OCI-LY1 (cell line): ENCODE measurements at regions not wholly inside any gene's neighbourhood (a gene's known extent, or its start where the extent isn't known, plus 50 kb on each side); places are given as distances from the start of the nearest gene placed in this dataset.

Source experiments
- H2AFZ ChIP-seq: fragments of 200-600 bp; sonication (generic), shearing (Covaris generic); 2 replicates; pipeline ENCODE4 v1.6.0; 2014; ENCODE audit warnings: antibody characterized with exemption, mild to moderate bottlenecking, low read length
- H3F3A ChIP-seq: fragments of 200-600 bp; sonication (generic), shearing (Covaris generic); 2 replicates; pipeline ENCODE4 v1.6.0; 2014; ENCODE audit warnings: mild to moderate bottlenecking, antibody characterized with exemption, low read length, moderate library complexity; ENCODE audit not compliant: insufficient read depth
- H3K27ac ChIP-seq: fragments of 200-600 bp; sonication (generic); 2 replicates; pipeline ENCODE4 v1.5.1; 2014; ENCODE audit warnings: low read length, mixed run types, mild to moderate bottlenecking, low read depth; ENCODE audit not compliant: poor library complexity, severe bottlenecking
- H3K27me3 ChIP-seq: fragments of 200-600 bp; sonication (generic); 2 replicates; pipeline ENCODE4 v1.6.0; 2014; ENCODE audit warnings: antibody characterized with exemption, mild to moderate bottlenecking, low read length, moderate library complexity; ENCODE audit not compliant: insufficient read depth
- H3K36me3 ChIP-seq: fragments of 200-600 bp; sonication (generic); 2 replicates; pipeline ENCODE4 v1.6.1; 2014; ENCODE audit warnings: mild to moderate bottlenecking, antibody characterized with exemption, low read length, moderate library complexity, mixed read lengths; ENCODE audit not compliant: insufficient read depth
- H3K4me1 ChIP-seq: fragments of 200-600 bp; sonication (generic); 2 replicates; pipeline ENCODE4 v1.5.1; 2014; ENCODE audit warnings: mild to moderate bottlenecking, low read length, moderate library complexity; ENCODE audit not compliant: insufficient read depth, severe bottlenecking
- H3K4me2 ChIP-seq: fragments of 200-600 bp; sonication (generic), shearing (Covaris generic); 2 replicates; pipeline ENCODE4 v1.6.1; 2014; ENCODE audit warnings: low read length
- H3K4me3 ChIP-seq: fragments of 200-600 bp; sonication (generic); 2 replicates; pipeline ENCODE4 v1.5.1; 2014; ENCODE audit warnings: low read length, low read depth, mild to moderate bottlenecking, mixed read lengths; ENCODE audit not compliant: poor library complexity, severe bottlenecking
- H3K79me2 ChIP-seq: fragments of 200-600 bp; shearing (Covaris generic); 2 replicates; pipeline ENCODE4 v1.6.1; 2016; ENCODE audit warnings: mixed run types, low read length, mixed read lengths; ENCODE audit not compliant: insufficient read depth
- H3K9ac ChIP-seq: fragments of 200-600 bp; sonication (generic), shearing (Covaris generic); 2 replicates; pipeline ENCODE4 v1.6.1; 2014; ENCODE audit warnings: mild to moderate bottlenecking, low read length, mixed read lengths
- H3K9me2 ChIP-seq: fragments of 200-600 bp; sonication (generic), shearing (Covaris generic); 2 replicates; pipeline ENCODE4 v1.6.1; 2014; ENCODE audit warnings: low read depth, mild to moderate bottlenecking, low read length, mixed read lengths
- H3K9me3 ChIP-seq: fragments of 200-600 bp; shearing (Covaris generic); 2 replicates; pipeline ENCODE4 v1.6.1; 2014; ENCODE audit warnings: low read length, mixed read lengths
- H4K20me1 ChIP-seq: fragments of 200-600 bp; sonication (generic), shearing (Covaris generic); 2 replicates; pipeline ENCODE4 v1.6.0; 2016; ENCODE audit warnings: mild to moderate bottlenecking, low read length; ENCODE audit not compliant: insufficient read depth
- CTCF ChIP-seq: fragments of 200-600 bp; sonication (generic), shearing (Covaris generic); IDR thresholded peaks from 2 replicates; pipeline ENCODE4 v1.5.1; 2017; ENCODE audit warnings: mild to moderate bottlenecking, antibody characterized with exemption, low read length, moderate library complexity, mixed read lengths
- EZH2 ChIP-seq: fragments of 200-600 bp; sonication (generic), shearing (Covaris generic); IDR thresholded peaks from 2 replicates; pipeline ENCODE4 v1.8.0; 2017; ENCODE audit warnings: borderline replicate concordance, mixed run types, mild to moderate bottlenecking, antibody characterized with exemption, low read length, moderate library complexity, mixed read lengths

- Histone ChIP-seq H2AFZ (no peak overlapping the region), H3K4me1 (no peaks in the 10 kb centered on the region), H3K36me3 (no peaks in the 10 kb centered on the region), H3K4me2 (no peak overlapping the region), H3K27me3 (no peaks in the 10 kb centered on the region), H3K79me2 (no peaks in the 10 kb centered on the region), H4K20me1 (no peaks in the 10 kb centered on the region), H3F3A (no peaks in the 10 kb centered on the region), H3K9ac (no peak overlapping the region), H3K4me3 (no peak overlapping the region), H3K27ac (no peak overlapping the region), H3K9me2 (no peaks in the 10 kb centered on the region), H3K9me3 (no peaks in the 10 kb centered on the region)
- no peak for TF ChIP-seq EZH2
- TF ChIP-seq CTCF: no peak
Observed at GRCh38 chr21:20418353-20418752, 579.9 kb upstream of the NCAM2 start.

- Histone ChIP-seq H3K4me3 (no peak overlapping the region), H3F3A (no peaks in the 10 kb centered on the region), H4K20me1 (no peaks in the 10 kb centered on the region), H3K36me3 (no peaks in the 10 kb centered on the region), H3K27me3 (no peaks in the 10 kb centered on the region), H3K9me2 (no peaks in the 10 kb centered on the region), H3K4me1 (no peaks in the 10 kb centered on the region), H2AFZ (no peak overlapping the region), H3K9ac (no peak overlapping the region), H3K4me2 (no peak overlapping the region), H3K9me3 (no peaks in the 10 kb centered on the region), H3K79me2 (no peaks in the 10 kb centered on the region), H3K27ac (no peak overlapping the region)
- TF ChIP-seq EZH2 (no peak), CTCF (no peak)
Observed at GRCh38 chr21:20419772-20420171, 578.4 kb upstream of the NCAM2 start.

GRCh38 chr21:20424943-20425342 lies 573.3 kb upstream of the NCAM2 start:
- Histone ChIP-seq H3K9me3 (no peaks in the 10 kb centered on the region), H3K79me2 (no peaks in the 10 kb centered on the region), H3K4me3 (no peak overlapping the region), H2AFZ (no peak overlapping the region), H3K4me2 (no peak overlapping the region), H3K4me1 (no peaks in the 10 kb centered on the region), H3K27ac (no peak overlapping the region), H3K9me2 (no peaks in the 10 kb centered on the region), H3K9ac (no peak overlapping the region), H3K36me3 (no peaks in the 10 kb centered on the region), H3K27me3 (no peaks in the 10 kb centered on the region), H4K20me1 (no peaks in the 10 kb centered on the region), H3F3A (no peaks in the 10 kb centered on the region)
- TF ChIP-seq EZH2 (no peak), CTCF (peak; percentile 36; the same call in 1 of the 2 replicates)
